ENCODE measurements at regions not wholly inside any gene's neighbourhood (a gene's known extent, or its start where the extent isn't known, plus 50 kb on each side); places are given as distances from the start of the nearest gene placed in this dataset.
"Not testable (repeated sequence)": the region's sequence is repeated elsewhere in the genome, so short reads cannot be mapped to it uniquely, and the experiment has no call there.

DNA sequence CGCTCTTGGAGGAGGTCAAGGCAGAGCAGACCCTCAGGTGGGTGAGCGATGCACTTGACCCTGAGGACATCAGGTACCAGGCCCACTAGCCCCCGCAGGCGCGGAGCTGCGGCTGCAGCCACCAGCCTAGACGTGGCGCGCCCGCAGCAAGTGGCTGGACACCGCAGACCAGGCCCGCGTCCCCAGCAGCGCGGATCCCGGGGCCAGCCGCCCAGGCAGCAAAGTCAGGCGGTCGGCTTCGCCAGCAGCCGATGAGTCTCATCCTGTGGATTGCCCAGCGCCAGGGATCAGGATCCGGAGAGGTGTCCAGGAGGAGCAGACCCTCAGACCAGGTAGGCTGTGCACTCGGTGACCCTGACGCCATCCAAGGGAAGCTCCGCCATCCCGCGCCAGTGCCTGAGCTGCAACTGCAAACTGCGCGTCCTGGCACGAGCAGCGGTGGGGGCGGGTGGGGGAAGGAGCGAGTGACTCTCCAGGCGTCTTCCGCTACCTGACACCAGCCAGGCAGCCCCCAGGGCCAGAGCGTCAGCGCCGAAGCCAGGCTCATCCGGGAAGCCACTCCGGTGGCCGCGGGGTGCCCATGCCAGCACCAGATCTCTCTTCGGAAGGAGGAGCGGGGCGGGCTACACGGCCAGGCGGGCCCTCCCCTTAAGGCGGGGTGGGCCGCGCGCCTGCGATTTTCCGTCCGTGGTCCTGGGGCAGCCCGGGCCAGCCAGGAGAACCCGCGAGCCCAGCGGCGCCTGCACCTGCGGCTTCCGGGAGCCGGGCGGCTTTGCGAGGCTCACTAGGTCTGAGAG lies 92.6 kb upstream of the THOC3 start:
- DNase-seq (ENCODE audit: low spot score) = not testable (repeated sequence)

DNA sequence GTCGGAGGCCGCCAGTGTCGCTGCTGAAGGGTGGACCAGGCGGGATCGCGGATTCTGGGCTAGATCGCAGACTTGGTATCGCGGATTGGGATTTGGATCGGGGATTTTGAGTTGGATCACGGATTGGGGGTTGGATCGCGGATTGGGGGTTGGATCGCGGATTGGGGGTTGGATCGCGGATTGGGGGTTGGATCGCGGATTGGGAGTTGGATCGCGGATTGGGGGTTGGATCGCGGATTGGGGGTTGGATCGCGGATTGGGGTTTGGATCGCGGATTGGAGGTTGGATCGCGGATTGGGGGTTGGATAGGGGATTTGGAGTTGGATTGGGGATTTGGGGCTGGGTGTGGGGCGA lies 93.1 kb upstream of the THOC3 start:
- DNase-seq (ENCODE audit: low spot score) = not testable (repeated sequence)

DNA sequence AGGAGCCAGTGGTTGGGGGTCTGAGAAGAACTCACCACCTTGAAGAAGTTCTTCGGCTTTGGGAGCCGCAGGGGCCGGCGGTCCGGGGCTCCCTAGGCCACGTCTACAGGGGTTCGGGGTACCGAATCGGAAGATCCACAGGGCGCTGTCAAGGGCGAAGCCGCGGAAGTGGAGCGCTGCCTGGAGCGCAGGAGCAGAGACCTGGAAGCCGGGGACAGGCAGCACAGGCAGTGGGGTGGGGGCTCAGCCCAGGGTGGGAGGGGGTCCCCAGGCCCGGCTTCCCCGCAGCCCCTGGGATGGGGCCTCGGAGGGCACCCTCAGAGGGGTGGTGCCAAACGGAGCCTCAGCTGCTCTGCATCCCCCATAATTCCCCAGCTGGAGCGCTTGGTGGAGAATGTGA lies 93.5 kb upstream of the THOC3 start:
- DNase-seq (ENCODE audit: low spot score) = not testable (repeated sequence)

DNA sequence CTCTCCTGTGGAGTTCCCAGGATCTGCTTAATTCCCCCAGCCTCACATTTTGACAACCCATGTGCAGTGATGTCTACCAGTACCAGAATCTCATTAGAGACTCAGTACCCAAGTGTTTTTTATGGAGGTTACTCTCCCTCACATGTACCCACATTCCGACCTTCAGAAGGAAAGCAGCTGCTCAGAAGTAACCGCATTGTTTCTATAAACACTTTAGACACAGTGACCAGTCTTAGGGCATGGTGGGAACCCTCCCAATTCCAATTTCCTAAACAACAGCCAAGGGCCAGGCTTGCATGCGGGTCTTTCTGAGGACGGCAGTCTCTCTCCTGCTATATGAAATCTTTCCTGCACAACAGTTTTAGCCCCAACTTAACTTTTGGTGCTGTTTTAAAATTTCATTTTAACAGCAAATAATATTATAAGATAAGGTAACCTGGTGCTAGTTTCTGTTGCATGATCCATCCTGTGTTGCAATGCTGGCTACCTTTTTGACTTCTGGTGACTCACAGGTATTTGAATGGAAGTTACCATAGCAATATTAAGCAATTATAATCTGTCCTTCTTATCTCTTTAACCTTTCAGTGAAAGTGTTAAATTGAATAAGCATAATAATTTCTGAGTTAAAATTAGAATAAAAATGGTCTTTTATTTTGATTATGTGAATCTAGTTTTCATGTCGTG lies 98.3 kb upstream of the THOC3 start:
- DNase-seq (ENCODE audit: low spot score) = not testable (repeated sequence)

DNA sequence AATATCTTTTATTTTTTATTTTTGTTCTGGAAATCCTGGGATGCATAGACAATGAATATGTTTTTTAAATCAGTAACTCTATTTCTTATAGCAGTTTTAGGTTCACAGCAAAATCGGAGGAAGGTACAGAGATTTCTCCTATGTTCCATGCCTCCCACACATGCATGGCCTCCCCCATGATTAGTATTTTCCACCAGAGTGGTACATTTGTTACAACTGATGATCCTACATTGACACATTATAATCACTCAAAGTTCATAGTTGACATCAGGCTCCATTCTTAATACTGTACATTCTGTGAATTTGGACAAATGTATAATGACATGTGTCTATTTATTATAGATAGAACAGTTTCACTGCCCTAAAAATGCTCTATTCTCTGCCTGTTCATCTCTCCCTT lies 99.0 kb upstream of the THOC3 start:
- DNase-seq (ENCODE audit: low spot score) = not testable (repeated sequence)

DNA sequence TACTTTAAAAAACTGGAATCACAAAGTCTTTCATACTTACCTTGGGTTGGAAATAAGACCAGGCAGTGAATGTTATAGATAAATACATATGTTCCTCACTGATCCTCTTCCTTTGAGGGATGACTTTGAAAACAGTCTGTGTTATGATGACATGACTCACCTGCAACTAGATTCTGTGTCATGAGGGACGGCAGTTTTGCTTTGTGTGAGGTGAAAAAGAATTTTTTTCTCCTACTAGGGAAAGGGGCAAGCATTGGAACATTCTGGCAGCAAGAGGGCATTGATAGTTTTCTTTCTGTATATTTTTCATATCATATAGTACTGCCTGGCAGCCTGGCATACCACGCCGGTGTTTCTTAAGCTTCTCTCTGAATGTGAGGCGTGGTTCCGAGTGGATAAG lies 99.8 kb upstream of the THOC3 start:
- DNase-seq (ENCODE audit: low spot score) = not testable (repeated sequence)

DNA sequence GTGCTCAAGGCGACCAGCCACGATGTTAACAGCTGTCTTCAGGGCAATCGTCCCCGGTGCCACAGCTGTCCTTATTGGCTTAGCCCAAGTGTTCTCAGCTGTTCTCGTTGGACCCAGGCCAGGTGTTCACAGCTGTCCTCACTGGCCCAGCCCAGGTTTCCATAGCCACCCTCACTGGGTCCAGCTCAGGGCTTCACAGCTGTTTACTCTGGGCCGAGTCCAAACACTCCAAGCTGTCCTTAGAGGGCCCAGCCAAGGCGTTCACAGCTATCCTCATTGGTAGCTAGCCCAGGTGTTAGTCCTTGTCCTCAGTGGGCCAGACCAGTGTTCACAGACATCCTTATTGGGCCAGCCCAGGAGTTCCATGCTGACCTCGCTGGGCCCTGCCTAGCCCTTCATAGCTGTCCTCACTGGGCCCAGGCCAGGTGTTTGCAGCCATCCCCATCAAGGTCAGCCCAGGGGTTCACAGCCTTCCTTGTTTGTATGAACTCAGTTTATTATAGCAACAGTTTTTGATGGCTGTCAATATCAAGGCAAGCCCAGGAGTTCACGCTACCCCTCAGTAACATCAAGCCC lies 106.0 kb upstream of the THOC3 start:
- not testable (repeated sequence) for DNase-seq (ENCODE audit: low spot score)

DNA sequence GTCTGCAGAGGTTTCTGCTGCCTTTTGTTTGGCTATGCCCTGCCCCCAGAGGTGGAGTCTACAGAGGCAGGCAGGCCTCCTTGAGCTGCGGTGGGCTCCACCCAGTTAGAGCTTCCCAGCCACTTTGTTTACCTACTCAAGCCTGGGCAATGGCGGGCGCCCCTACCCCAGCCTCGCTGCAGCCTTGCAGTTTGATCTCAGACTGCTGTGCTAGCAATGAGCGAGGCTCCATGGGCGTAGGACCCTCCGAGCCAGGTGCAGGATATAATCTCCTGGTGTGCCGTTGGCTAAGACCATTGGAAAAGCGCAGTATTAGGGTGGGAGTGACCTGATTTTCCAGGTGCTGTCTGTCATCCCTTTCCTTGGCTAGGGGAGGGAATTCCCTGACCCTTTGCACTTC lies 115.6 kb upstream of the THOC3 start:
- DNase-seq (ENCODE audit: low spot score) = not testable (repeated sequence)

DNA sequence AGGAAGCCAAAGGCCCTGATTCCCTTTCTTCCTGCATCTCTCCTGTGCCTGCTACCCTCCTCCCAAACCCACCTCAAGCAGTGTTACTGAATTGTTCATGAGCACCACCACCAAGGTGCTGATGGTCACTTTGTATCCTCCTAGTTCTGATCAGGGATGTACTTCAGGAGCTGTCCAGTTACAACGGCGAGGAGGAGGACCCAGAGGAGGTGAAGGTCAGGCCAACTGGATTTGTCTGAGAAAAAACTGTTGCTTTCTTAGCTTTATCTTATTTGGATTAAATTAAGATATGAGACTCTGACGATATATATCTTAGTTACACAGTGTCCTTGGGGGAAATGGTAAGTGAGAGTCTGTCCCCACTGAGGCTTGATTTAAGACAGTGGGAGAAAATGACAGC lies 135.0 kb upstream of the THOC3 start:
- DNase-seq (ENCODE audit: low spot score) = not testable (repeated sequence)

DNA sequence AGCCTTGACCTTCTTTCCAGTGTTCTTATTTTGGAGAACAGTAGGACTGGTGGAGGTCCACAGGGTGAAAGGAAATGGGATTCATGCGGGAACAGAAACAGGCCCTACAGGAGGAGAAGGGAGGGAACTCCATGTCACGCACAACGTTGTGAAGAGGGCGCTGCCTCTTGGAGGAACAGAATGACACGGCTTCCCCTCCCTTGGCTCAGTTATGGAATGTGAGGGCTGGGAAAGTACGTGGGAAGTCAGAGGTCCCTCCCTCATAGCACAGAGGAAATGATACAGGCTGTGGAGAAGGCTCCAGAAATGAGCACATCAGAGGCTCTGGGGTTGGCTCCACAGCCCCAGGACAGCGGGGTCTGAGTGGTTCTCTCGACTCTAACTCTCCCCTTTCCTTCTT lies 125.3 kb upstream of the SIMC1 start:
- not testable (repeated sequence) for DNase-seq (ENCODE audit: low spot score)

DNA sequence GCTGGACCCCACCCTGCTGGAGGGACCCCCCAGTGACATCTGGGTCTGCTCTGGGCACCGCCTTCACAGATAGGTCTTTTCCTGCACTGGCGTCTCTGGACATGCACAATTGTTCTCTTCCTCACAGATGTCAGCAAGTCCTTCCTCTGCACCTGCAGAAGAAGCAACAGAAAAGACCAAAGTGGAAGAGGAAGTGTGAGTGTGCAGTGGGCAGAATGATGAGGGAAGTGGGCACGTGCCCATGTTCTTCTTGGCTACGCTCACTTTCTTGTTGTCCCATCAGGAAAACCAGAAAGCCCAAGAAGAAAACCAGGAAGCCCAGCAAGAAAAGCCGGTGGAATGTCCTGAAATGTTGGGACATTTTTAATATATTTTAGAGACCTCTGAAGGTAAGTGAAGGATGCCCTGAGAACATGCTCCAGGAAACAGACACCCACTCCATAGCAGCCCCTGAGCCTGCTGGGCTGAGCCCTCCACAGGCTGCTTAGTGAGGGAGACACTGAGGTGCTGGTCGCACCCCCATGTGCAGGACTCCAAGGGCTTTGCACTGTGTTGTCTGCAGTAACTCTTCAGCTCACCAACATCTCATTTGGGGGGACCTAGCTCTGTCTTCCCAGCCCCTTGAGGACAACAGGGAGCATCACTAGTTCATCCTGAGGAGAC lies 124.4 kb upstream of the SIMC1 start:
- DNase-seq (ENCODE audit: low spot score) = not testable (repeated sequence)

DNA sequence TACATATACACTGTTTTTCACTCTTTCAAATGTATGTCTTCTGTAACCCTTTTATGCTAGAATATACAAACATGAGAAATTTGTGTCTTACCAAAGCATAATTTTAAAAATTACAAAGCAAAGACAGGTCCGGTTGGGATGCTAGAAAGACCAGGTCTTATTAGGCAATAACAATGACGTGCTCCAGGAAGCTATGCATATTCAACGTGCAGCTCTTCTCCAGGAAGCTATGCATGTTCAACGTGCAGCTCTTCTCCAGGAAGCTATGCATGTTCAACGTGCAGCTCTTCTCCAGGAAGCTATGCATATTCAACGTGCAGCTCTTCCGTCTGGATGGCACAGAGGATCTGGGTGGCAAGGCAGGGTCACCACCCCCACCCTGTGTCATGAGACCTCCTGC lies 123.4 kb upstream of the SIMC1 start:
- not testable (repeated sequence) for DNase-seq (ENCODE audit: low spot score)

DNA sequence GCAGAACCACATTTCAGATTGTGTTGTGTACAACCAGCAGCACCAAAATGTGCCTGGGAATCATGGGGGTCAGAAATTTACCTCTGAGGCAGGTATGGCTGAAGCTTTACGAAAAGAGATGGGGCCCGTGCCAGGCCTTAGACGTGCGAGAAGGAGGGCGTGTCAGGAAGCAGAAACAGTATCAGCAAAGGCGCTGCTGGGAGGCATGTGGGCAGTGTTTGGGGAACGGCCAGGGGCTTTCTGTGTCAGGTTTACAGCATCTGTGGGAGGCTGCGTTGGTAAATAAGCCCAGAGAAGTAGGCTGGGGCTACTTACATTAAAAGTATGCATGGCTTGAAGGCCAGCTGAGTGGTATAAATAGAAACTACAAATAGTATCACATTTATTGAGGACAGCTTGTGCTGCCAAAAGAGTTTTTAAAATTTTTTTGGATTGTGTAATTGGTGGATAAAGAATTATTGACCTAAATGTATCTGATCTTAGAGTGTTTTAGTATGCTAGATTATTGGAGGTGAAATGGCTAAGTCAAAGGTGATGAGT lies 120.5 kb upstream of the SIMC1 start:
- DNase-seq (ENCODE audit: low spot score) = not testable (repeated sequence)

DNA sequence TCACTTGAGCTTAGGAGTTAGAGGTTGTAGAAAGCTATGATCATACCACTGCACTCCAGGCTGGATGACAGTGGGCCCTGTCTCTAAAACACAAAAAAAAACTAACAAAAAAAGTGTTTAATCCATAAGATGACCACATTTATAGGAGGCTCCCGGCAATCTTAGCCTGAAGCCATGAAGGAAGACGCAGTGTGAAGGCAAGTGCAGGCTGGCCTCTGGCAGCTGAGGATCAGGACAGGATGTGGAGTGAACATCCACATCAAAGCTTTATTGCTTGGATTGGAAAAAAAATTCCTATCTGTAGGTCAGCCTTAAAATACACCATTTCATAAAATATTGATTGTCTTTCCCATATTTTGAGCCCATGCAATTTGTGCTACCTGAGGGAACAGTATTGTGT lies 115.9 kb upstream of the SIMC1 start:
- not testable (repeated sequence) for DNase-seq (ENCODE audit: low spot score)

DNA sequence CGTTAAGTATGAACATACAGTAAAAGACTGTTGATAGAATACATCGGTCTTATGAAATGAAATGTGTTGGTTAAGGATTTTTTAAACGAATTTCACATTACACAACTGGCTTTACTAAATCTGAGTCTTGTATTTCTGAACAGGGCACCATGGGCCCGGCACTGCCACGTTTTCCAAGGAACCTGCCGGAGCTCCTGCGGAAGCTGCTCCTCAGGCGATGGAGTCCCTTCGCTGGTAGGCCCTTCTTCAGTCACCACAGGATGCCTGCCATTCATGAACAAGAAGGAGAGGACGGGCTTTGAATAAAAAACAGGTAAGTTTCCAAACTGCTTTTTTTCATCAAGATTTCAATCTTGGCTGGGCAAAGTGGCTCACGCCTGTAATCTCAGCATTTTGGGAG lies 114.1 kb upstream of the SIMC1 start:
- DNase-seq (ENCODE audit: low spot score) = not testable (repeated sequence)

DNA sequence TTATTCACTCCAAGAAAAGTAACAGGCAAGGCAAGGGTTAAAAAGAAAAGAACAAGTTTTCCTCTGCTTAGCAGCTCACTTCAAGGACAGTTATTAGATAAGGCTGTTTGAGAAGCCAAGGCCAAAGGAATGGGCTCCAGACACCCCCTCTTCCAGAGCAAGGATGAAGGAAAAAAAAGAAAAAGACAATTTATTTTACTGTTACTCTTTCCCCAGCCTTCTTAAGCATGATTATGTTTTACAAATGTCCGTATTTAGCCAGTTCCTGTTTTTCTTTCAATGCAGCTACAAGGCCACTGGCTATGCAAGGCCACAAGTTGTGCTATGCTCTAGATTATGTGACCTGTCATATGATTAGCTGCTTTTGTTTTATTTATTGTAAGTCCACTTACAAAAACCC lies 106.5 kb upstream of the SIMC1 start:
- no peak for DNase-seq (ENCODE audit: low spot score)

DNA sequence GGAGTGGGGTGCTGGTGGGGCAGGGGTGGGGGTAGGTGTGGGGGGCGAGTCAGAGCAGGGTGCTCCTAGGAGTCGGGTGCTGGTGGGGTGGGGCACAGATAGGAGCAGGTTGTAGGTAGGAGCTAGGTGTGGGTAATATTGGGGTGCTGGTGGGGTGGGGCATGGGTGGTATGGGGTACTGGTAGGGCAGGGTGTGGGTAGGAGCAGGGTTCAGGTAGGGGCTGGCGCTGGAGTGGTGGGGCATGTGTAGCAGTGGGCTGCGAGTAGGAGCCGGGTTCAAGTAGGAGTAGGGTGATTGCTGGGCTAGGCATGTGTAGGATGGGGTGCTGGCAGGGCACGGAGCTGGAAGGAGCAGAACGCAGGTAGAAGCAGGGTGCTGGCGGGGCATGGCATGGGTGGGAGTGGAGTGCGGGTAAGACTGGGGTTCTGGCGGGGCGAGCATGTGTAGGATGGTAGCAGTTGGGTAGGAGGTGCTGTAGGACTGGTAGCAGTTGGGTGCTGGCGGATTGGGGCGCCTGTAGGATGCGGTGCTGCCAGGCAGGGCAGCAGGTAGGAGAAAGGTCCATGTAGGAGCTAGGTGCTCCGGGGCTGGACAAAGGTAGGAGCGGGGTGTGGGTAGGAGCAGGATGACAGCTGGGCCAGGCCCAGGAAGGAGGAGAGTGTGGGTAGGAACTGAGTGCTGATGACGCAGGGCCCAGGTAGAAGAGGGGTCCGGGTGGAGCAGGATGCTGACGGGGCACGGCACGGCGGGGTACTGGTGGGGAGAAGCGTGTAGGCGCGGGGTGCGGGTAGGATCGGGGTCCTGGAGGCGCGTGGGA lies 105.5 kb upstream of the SIMC1 start:
- DNase-seq (ENCODE audit: low spot score) = no peak

DNA sequence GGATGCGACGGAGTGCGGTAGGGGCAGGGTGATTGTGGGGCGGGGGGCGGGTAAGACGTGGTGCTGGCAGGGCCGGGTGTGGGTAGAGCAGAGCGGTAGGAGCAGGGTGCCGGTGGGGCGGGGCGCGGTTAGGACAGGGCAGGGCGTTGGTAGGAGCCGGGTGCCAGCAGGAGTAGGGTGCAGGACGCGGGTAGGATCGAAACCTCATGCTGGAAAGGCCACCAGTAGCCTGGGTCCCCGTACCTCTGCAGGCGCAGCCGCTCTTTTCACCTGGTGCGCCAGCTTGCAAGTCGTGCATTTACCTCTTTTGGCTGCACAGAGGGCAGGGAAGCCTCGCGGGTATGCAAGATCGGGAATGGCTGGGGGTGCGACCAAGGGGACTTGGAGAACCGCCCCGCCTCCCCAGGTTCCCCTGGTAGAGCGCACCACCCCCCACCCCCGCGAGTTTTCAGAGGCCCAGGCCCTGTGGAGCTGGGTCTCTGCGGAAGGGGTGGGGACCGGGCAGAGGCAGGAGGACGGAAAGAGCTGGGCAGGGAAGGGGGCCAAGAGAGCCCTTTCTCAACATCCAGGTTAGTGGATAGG lies 104.8 kb upstream of the SIMC1 start:
- DNase-seq (ENCODE audit: low spot score) = no peak

DNA sequence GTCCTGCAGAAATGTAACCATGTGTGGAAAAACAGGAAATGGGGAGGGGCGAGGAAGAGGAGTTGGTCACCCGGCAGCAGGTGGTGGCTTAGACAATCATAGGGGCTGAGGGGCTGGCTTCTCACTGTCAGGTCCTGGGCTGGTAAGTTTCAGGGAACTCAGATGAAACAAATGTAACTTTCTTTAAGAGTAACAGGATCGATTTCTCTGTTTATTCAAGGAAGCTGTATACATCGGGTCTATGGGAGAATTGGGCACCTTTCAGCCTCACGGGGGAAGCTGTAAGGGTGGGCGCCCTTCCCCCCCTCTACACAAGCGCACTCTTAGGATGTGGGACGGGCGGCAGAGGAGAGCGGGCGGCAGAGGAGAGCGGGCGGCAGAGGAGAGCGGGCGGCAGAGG lies 104.3 kb upstream of the SIMC1 start:
- no peak for DNase-seq (ENCODE audit: low spot score)

DNA sequence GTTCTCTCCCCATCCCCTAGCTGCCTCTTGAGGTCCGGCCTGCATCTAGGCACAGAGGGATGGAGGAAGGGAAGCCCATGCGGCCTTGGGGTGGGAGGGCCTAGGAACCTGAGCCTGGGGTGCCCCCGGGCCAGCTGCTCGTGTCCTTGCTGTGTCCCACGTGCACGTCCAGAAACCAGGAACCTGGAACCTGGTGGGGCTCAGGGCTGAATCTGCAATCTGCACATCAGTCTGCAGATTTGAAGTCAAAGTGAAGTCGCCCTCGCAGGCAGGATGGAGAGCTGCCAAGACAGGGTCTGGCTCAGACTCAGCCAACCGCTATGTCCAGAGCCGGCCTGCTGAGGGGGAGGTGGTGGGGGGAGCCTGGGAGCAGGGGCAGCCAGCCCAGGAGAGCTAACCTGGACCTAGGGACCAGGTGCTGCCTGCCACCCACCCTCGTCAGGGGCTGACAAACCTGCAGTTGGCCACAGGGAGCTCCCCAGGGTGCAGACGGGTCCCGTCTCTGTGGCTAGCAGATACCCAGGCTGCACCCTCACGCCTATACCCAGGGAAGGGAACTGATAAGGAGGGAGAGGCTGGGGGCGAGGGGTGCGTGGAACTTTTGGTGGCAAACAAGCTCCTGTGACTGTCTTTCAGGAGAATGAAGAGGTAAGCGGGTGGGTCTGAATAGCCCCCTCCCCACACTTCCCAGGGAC lies 103.5 kb upstream of the SIMC1 start:
- peak; percentile 23 for DNase-seq (ENCODE audit: low spot score)

All from umbilical cord (tissue), 1 donor.